G401 (cell line): ENCODE measurements at regions not wholly inside any gene's neighbourhood (a gene's known extent, or its start where the extent isn't known, plus 50 kb on each side); places are given as distances from the start of the nearest gene placed in this dataset.
A peak's percentile ranks its signal among the peaks of the same experiment; 100 is the strongest.

Source experiments
- DNase-seq: peaks from one replicate; pipeline ENCODE4 v3.0.0-alpha.2; 2015; ENCODE audit warnings: low spot score
- in situ Hi-C: cut with HindIII; loops from 2 replicates; pipeline ENCODE4 v1.10.0; 2016; ENCODE audit warnings: low sequenced_read_pairs, mixed read lengths

DNA sequence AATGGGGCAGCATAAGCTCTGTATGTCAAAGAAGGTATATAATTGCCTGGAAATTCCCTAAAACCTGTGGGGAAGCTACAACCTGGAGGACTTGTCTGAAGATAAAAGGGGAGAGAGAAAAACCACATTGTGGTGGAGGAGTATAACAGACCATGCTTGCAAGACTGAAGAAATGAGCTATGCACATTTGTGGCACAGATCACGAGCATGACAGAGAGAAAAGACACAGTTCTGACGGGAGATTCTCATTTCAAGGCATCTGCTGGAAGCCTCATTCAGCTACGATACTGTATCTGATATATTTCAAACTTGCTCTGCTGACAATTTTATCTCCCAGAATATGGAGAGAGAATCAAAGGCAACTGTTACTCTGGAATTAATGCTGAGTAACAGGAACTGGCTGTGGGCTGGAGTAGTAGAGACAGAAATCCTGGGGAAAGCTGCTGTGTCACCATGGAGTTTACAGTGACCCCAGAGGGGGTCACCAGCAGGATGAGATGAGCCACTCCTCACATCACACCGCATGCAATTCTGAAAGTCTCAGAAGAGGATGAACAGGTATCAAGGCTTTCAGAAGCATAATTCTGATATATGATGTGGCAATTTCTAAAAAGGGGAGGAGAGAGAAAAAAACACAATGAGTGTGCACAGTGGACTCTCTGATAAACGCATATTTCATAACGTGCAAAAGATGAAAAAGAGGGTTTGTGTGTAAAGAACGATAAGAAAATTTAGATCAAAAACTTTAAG lies 528.8 kb downstream of the IRX1 start:
- in situ Hi-C loops = no loop called here
- DNase-seq = no peak

DNA sequence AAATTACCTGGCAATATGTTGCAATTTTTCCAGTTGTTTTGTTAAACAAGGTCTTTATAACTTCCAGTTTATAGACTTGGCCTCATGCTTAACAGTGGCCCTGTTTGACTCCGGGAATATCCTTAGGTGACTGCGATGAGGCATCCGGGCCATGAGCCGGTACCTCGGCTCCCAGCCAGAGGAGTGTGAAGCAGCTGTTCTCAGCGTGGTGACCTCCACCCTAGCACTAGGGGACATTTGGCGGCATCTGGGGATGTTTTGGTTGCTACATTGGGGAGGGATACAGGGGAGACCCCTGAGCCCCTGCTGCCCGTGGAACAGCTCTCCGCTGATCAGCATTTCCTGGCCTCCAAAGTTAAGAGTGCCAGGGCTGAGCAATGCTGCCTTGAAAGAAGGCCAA lies 533.4 kb downstream of the IRX1 start:
- in situ Hi-C loops = no loop called here
- no peak for DNase-seq

DNA sequence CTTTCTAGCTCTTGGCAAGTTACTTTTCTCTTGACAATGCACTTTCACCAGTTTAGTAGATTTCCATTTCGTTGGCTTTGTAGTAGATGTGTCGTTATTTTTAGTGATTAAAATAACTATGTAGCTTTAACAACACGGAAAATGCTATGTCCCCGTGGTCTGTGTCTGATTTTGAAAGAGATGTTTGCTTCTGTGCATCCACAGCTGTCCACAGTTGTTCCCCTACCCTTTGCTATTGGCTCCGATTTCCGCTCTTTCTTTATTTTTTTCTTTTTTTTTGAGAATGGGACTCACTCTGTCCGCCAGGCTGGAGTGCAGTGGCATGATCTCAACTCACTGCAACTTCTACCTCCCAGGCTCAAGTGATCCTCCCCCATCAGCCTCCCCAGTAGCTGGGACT lies 533.9 kb downstream of the IRX1 start:
- no peak for DNase-seq
- in situ Hi-C loops = no loop called here

DNA sequence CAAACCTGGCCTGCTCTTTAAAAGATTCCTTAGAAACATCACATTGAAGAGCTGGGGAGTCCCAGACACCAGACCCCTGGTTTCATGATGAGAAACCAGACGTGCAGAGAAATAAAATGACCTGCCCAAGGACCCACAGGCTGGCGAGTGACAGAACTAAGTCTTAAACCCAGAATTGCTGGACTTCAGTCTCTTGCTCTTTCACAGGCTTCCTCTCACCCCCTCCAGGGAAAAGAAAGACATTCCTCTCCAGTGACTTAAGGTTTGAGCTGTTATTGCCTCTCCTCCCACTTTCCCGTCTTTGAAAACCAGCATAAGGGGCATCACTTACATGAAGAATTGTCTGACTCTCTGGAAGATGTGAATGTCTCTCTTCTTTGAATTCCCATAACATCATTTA lies 535.2 kb downstream of the IRX1 start:
- in situ Hi-C loops = no loop called here
- DNase-seq = no peak

DNA sequence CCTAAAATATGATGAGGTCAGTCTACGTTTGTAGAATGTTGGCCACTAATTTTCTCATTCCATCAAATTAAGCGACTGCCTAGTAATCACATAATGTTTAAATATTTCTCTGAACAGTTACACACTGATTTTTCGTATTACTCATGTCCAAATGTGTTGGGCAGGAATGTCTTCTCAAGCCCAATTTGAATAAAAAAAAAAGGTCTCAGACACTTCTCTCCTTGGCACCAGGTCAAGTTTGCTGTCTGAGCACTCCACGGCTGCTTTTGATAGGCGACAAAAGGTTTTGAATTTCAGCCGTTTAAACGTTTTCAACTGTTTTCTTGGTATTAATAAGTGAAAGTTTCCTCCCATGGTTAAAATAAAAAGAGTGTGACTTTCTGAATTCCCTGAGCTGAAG lies 542.1 kb downstream of the IRX1 start:
- in situ Hi-C loops = no loop called here
- no peak for DNase-seq

DNA sequence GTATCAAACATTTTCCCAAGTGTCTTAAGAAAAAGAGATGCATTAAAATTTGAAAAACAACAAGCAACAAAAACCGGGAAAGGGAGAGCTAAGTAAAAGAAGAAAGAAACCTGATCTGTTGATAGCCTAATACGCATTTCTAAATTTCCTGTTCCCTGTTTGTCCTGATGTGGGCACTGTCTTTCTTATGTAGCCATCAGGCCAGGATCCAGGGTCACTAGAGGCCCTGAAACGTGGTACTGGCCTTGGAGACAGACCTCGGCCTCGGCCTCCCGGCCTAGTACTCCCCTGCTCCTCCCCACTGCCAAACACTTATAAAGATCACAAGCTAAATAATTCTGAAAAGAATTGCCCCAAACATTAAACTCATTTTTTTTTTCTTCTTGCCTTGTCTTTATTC lies 547.2 kb downstream of the IRX1 start:
- in situ Hi-C loops = no loop called here
- DNase-seq = no peak

DNA sequence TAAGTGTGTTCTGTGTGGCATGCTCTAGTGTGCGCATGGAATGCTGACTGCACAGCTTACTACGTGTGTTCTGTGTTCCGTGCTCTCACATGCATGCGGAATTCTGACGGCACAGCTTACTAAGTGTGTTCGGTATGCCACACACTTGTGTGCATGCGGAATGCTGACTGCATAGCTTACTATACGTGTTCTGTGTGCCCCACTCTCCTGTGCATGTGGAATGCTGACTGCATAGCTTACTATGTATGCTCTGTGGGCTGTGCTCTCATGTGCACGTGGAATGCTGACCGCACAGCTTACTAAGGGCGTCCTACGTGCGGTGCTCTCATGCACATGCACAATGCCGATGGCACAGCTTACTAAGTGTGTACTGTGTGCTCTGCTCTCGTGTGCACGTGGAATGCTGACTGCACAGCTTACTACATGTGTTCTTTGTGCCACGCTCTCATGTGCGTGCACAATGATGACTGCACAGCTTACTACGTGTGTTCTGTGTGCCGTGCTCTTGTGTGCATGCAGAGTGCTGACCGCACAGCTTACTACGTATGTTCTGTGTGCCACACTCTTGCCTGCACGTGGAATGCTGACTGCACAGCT lies 548.9 kb downstream of the IRX1 start:
- DNase-seq = no peak
- in situ Hi-C loops = no loop called here

DNA sequence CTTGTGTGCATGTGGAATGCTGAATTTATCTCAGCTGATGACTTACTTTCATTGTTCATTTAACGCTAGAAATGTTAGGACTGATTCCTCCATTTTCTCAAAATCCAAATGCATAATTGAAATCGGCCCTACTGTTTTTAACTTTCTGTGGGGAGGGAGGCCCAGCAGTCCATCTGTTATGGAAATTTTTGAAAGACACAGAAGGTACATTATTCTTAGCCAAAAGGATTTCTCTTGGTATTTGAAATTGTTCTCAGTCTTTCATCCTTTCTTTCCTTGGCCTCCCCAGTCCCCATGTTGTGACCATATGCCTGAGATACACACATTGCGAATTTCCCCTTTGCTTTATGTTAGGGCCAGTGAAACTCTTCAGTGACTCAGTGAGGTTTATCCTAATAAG lies 549.9 kb downstream of the IRX1 start:
- DNase-seq = peak; percentile 5
- in situ Hi-C loops = no loop called here

DNA sequence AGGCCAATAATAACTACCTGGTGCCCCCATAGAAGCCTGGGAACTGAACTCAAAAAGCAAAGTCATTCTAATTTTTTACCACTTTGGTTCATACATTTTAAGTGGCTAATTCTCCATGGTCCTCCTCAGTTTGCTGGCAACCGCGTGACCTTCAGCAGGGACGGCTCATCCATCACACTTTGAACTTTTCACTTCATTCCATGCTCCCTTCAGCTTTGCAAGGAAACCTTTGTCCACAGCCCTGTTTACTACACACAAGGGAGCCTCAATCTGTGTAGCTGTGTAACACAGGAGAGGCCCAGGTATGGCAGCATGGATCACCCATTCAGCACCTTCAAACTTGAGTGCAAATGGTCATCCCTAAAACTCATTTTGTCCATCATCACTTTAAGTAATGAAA lies 552.4 kb downstream of the IRX1 start:
- in situ Hi-C loops = no loop called here
- no peak for DNase-seq

DNA sequence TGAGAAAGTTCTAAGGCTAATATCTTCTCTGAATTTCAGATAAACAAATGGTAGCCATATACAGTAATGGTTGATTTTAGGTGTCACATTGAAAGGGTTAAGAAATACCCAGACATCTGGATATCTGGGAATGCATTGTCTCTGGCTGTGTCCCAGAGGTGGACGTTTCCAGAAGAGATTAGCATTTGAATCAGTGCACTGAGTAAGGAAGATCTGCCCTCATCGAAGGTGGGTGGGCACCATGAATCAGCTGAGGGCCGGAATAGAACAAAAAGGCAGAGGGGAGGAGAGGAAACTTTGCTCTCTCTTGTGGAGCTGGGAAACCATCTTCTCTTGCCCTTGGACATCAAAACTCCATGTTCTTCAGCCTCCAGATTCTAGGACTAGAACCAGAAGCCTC lies 554.4 kb downstream of the IRX1 start:
- DNase-seq = no peak
- in situ Hi-C loops = no loop called here

DNA sequence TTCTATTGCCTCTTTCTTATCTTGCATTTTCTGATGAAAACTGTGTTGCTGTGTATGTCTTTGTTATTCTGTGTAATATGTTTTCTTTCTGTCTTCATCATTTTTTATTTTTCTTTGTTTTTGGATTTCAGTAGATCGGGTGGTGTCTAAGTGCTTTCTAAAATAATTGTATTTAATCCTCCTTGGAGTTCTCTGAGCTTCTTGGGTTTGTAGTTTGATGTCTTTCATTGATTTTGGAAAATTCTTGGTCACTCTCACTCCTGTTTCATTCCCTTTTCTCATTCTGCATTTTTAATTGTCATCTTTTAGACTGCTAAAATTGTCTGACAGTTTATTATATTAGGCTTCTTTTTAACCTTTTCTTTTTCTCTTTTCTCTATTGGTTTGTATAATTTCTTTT lies 560.5 kb downstream of the IRX1 start:
- in situ Hi-C loops = no loop called here
- no peak for DNase-seq

DNA sequence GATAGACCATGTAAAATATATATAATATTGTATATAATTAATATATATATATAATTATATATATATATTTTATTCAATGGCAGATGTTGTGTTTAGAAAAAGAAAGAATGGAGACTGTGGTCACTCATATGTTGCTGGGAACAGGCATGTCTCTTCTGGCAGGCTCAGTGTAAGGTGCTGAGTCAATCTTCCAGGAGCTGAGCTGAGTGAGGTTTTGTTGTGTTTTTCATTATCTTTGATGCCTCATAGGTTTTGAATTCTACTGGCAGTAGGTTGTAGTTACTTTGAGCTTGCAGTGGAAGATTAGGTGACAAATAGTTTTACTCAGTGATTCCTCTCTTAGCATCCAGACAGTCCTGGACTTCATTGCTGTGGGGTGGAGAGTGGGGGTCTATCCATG lies 561.3 kb downstream of the IRX1 start:
- DNase-seq = no peak
- in situ Hi-C loops = no loop called here

DNA sequence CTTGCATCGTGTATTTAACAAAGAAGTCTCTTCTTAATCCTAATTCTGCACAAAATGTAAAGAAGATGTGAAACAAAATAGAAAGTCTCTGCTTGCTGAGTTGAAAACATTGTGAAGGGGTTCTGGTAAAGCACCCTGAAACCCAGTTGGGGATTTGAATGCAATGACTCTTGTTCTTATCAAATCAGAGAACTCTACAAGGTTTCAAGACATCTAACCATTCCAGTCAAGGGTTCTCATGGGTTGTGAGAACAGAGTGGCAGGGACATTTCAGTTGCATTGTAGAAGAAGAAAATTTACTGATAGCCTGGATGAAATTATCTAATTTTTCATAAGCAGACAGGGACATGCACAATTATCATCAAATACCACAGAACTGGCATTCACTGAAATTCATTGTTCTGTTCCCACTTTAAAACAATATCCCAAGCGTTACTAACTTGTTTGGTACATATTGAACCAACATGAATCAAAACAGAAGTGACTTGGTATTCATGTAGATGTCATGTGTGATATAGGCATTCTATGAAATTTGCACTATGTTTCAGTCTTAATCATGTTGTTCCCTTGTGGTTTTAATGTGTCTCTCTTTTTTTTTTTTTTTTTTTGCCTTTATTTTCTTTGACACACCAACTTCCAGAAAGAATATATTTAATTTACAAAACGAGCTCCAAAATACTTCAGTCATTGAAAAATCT lies 563.3 kb downstream of the IRX1 start:
- no peak for DNase-seq
- in situ Hi-C loops = no loop called here

DNA sequence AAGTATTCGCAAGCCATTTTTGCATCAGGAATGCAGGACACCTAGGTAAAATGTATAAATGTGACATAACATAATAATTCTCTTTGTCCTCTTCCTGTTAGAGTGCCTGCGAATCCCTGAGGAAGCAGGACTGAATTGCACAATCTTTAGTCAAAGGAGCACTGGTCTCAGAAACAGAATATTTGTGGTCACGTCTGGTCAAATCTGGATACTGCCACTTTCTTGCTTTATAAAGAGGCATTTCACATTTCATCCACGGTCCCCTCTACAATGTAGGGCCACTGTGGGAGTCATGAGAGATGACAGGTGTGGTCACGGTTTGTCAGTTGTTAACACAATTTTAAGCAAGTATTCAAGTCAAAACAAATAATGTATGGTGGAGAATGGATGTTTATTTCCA lies 564.0 kb downstream of the IRX1 start:
- in situ Hi-C loops = no loop called here
- DNase-seq = no peak

DNA sequence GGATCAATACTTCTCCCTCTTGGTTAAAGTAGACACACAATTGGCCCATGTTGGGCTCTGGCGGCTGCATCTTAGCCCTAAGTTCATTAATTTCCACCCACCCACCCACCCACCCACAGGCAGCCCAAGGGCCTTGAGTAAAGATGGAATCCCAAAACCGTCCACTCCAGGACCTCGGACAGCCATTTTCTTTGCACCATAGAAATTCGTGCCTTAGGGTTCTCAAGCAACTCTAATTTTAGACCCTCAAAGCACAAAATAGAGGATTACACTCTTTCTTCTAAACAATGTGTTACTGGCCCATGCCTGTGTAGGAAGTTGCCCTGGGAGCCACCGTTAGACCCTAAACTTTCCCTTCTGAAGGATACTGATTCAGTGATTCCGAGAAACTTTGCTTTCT lies 568.5 kb downstream of the IRX1 start:
- in situ Hi-C loops = no loop called here
- DNase-seq = no peak

DNA sequence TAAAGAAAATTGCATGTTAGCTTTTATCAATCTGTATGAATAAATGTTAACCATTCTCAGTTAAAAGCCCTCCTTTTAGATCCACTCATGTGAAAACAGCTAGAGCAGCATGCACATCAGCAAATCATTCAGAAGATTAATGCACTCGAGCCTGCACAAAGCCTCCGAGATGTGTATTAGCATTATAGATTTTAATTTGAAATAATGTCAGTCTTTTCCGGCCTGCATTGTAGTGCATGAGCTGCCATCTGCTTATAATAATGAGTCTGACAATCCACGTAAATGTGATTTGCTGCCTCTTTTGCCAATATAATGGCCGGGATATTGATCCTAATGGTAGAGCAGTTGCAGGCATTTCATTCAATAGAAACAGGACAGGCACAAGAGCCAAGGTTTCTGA lies 585.1 kb downstream of the IRX1 start:
- DNase-seq = no peak
- in situ Hi-C loops = no loop called here

DNA sequence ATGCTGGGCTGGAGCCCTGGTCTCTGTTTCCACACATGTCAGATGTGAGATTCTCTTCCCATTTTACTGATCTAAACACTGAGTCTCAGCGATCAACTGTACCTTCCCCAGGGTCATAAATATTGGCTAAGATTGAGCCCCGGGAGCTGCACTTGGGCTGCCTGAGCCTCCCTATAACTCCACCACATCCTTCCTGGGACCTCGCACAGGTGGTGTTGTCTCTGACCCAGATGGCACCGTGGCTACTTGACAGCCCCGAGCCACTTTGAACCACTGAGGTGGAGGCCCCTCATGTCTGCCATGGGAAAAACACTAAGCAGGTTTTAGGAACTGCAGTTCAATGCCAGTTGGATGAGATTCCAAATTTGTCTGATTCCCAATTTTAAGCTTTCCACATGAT lies 586.5 kb downstream of the IRX1 start:
- no peak for DNase-seq
- in situ Hi-C loops = no loop called here

DNA sequence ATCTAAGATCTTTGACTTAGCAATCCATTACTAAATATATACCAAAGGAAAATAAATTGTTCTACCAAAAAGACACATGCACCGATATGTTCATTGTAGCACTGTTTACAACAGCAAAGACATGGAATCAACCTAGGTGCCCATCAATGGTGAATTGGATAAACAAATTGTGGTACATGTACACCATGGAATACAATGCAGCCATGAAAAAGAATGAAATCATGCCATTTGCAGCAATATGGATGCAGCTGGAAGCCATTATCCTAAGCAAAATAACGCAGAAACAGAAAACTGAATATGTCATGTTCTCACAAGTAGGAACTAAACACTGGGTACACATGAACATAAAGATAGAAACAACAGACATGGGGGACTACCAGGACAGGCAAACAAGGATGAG lies 589.5 kb downstream of the IRX1 start:
- DNase-seq = no peak
- in situ Hi-C loops = no loop called here

DNA sequence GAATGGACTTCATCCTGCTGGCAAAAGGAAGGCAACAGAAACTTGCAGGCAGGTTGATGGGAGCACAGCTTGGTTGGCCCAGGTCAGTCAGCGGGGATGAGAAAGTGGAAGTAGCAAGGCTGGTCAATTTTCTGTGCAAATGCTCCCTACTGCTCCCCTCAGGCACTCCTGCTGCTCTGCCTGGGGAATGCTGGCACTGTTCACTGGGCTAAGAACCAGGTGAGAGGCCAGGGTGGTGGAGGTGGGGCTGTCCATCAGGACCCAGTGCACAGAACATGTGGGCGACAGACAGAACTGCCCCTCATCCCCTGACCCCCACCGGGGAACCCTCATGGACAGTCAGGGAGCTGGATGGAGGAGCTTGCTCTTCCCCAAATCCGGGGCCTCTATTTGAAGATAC lies 593.1 kb downstream of the IRX1 start:
- in situ Hi-C loops = no loop called here
- no peak for DNase-seq

DNA sequence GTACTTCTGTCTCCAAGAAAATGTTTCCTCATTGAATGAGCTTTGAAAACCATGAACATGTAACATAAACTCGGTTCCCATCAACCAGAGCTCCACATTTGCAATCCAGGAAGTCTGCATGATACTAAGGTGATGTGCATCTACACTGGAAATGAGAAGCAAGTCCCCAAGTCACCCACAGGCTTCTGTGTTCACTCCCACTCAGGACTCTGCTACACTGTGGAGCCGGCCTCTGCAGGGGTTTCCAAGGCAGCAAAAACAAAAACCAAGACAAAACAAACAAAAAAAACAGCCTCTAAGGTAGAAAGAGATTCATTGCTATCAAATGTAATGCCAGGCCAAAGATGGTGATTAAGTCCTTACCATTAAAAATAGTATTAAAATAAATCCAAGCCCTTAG lies 593.7 kb downstream of the IRX1 start:
- in situ Hi-C loops = no loop called here
- DNase-seq = no peak

DNA sequence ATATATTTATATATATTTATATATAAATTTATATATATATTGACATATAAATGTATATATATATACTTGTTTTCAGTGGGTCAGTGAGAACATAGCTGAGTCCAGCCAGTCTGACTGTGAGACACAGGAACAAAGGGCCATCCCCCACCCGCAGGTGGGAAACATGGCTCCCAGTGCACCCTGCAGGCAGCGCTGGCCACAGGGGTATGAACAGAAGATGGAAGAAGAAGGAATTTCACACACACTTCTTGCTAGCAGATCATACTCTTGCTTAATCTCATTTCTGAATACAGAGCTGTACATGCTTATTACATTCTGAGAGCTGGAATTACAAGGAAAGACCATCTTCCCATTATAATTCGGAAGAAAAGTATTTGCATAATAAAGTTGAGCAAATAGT lies 595.4 kb downstream of the IRX1 start:
- in situ Hi-C loops = no loop called here
- no peak for DNase-seq
